ENCODE measurements at regions not wholly inside any gene's neighbourhood (a gene's known extent, or its start where the extent isn't known, plus 50 kb on each side); places are given as distances from the start of the nearest gene placed in this dataset.

- TF ChIP-seq RAD21 (IDR thresholded peaks at IDR 0.05; ENCODE audit: low read length) (no peak), POLR2AphosphoS5 (IDR thresholded peaks at IDR 0.05; ENCODE audit: low read depth, low read length) (no peak), USF2 (IDR thresholded peaks at IDR 0.05; ENCODE audit: borderline replicate concordance, low read depth, low read length) (no peak), YY1 (IDR thresholded peaks at IDR 0.05; ENCODE audit: low read depth) (no peak), TEAD4 (IDR thresholded peaks at IDR 0.05; ENCODE audit: borderline replicate concordance, insufficient read depth) (no peak), JUND (IDR thresholded peaks at IDR 0.05) (no peak), EP300 (IDR thresholded peaks at IDR 0.05; ENCODE audit: borderline replicate concordance in 1 of 2, low read depth in 1 of 2, low read length in 1 of 2) (no peak), REST (IDR thresholded peaks at IDR 0.05; ENCODE audit: low read depth, low read length) (no peak), RCOR1 (IDR thresholded peaks at IDR 0.05; ENCODE audit: low read length) (no peak), RFX5 (IDR thresholded peaks at IDR 0.05; ENCODE audit: low read length) (no peak), TAF1 (IDR thresholded peaks at IDR 0.05; ENCODE audit: borderline replicate concordance, low read depth, low read length) (no peak)
- TF ChIP-seq, protein P1, sequence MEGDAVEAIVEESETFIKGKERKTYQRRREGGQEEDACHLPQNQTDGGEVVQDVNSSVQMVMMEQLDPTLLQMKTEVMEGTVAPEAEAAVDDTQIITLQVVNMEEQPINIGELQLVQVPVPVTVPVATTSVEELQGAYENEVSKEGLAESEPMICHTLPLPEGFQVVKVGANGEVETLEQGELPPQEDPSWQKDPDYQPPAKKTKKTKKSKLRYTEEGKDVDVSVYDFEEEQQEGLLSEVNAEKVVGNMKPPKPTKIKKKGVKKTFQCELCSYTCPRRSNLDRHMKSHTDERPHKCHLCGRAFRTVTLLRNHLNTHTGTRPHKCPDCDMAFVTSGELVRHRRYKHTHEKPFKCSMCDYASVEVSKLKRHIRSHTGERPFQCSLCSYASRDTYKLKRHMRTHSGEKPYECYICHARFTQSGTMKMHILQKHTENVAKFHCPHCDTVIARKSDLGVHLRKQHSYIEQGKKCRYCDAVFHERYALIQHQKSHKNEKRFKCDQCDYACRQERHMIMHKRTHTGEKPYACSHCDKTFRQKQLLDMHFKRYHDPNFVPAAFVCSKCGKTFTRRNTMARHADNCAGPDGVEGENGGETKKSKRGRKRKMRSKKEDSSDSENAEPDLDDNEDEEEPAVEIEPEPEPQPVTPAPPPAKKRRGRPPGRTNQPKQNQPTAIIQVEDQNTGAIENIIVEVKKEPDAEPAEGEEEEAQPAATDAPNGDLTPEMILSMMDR (IDR thresholded peaks at IDR 0.05): no peak
Measured at GRCh38 chr4:19523964-19524363, 727.7 kb upstream of the SLIT2 start.

Data from SK-N-SH (cell line).